ENCODE measurements at regions not wholly inside any gene's neighbourhood (a gene's known extent, or its start where the extent isn't known, plus 50 kb on each side); places are given as distances from the start of the nearest gene placed in this dataset.

- no peak for TF ChIP-seq POLR2A (IDR thresholded peaks at IDR 0.05; ENCODE audit: low read depth, low read length)
- no peak for TF ChIP-seq TAF1 (IDR thresholded peaks at IDR 0.05; ENCODE audit: borderline replicate concordance, low read depth, low read length)
- no peak for TF ChIP-seq POLR2AphosphoS5 (IDR thresholded peaks at IDR 0.05; ENCODE audit: low read depth, low read length)
Observed at GRCh38 chr6:111971866-111972532, 81.9 kb upstream of the CCN6 start.

Measured in GM12892 (cell line).